HG03280 (cell line): ENCODE measurements at regions not wholly inside any gene's neighbourhood (a gene's known extent, or its start where the extent isn't known, plus 50 kb on each side); places are given as distances from the start of the nearest gene placed in this dataset.

ENCODE experiments used
- ATAC-seq: cut with Tn5 transposase; IDR thresholded peaks from one replicate; pipeline ENCODE4 v1.9.1; 2021; ENCODE audit warnings: mild to moderate bottlenecking, moderate library complexity; ENCODE audit not compliant: unreplicated experiment

- ATAC-seq, result no peak
Measured at GRCh38 chr7:131900785-131901287, 344.4 kb upstream of the PODXL start.

GRCh38 chr7:131899271-131900030 is 343.0 kb upstream of the PODXL start:
- ATAC-seq, result no peak

DNA sequence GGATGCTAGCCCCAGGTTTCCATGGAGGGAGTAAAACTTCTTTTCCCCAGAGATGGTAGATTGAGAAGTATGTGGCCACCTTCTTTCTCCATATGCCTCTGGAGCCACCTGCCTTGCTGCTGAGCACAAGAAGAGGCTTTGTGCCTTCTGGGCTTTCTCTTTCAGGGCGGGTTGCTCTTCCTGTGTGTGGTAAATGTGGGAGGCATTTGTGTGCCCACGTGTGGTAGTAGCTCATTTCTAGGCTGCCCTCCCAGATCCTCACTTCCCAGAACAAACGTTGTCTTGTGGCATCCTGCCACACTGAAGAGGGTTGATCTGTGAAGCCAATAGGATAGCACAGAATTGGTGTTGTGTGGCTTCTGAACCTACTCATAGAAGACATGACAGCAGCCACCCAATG is 342.0 kb upstream of the PODXL start:
- no peak for ATAC-seq

GRCh38 chr7:131897790-131898165 is 341.4 kb upstream of the PODXL start:
- ATAC-seq, result no peak

GRCh38 chr7:131897016-131897789 is 340.8 kb upstream of the PODXL start:
- ATAC-seq, result no peak

DNA sequence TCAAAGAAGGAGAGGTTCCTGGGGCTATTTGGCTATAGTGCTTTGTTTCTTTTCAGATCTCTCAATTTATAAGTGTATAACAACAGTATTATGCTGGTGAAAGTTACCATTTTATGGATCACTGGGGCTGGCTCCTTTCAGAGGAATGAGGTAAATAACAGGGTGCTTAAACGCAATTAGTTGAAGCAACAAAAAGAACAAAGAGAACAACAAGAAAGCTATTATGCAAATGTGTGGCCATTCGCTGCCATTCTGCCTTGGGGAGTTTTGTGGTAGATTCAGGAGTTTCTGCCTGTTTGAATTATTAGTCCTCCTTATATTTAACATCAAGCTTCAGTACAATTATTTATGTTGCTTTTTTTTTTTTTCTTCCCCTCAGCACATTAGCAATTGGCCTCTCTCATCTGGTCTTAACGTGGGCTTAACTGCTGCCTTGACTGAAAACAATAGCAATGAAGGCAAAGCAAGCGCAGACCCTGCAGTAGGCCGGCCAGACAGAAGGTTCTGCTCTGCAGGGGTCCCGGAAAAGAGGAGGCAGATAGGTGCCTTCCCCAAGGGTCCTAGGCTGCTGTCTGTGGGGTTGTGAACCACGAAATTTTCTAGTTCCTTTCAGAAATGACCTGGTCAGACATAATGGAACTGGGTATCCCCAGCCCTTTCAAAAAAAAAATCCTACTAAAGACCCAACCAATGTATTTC is 339.9 kb upstream of the PODXL start:
- no peak for ATAC-seq

DNA sequence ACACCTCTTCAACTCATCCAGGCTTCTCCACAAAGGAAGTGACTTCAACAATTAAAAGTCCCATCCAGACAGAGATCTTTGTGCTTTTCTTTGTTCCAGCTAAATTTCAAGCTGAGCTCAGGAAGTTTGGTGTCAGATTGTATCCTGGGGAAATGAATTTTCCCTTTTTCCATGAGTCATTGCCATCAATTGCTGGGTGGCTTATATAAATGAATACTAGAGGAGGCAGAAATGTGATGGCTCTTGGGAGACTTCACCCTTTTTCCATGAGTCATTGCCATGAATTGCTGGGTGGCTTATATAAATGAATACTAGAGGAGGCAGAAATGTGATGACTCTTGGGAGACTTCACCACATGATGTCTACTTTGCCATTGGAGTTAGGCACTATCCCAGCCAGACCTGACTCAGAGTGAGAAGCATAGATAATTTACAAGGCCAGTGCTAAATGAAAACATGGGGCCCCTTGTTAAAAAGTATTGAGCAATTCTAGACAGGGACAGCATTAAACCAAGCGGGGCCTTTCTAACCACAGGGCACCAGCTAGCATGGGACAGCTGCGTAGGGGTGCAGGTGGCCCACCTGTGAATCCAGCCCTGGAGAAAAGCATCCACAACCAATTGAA is 339.2 kb upstream of the PODXL start:
- no peak for ATAC-seq

- no peak for ATAC-seq
Measured at GRCh38 chr7:131893631-131894340, 337.4 kb upstream of the PODXL start.

DNA sequence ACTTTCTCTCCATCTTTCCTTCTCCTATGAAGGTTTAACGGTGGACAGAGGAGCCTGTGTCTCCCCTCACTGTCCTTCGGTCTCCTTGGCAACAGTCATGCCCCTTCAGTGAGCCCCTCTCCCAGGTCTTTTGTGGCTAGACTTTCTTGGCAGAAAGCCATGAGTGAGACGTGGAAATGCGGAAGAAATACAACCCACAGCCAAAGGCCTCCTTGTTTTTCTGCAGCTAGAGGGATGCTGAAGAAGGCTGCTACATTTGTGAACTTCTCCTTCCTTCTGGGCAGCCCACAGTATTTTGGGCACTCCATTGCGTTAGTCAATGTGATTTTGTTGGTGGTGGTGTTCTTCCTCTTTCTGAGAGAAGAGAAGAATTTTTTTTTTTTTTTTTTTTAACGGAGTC is 333.7 kb upstream of the PODXL start:
- ATAC-seq, result no peak

DNA sequence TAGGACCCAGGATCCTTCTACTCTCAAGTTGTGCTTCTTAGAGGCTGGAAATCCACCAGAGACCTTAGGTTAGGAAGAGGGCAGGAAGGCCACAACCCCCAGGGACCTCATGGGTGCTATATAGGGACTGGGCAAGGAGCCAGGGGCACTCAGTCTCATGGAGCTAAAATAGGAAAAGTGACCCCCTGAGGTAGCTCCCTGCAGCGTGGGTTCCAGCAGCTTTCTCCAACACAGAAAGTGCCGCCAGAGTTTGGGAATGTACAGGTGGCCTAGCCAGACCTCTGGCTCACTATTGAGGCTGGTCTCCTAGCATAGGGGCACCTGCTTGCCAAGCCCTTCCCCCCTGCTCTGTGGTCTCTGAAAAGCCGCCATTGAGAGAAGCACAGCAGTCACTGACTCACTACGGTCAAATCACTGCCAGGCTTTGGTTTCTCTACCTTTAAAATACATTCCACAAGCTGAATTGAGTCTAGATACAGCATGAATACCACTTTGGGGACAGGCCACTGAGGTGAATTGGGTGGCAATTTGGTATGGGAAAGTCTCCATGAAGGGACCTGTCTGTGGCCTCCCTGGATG is 333.2 kb upstream of the PODXL start:
- no peak for ATAC-seq

DNA sequence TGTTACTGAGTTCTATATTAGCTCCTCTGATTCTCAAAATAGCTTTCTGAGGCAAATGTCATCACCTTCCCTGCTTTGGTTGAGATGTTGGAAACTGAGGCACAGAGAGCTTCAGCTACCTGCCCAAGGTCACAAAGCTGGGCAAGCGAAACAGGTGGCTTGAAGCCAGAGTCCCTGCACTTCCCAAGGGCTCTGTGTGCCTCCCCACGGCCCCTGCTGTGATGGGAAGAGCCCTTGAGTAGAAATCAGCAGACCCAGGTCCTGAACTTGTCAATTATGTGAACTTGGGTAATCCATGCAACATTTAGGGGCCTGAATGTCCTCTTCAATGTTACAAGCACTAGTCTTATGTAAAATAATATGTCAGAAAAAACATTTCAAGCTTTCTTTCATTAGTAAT is 327.3 kb upstream of the PODXL start:
- no peak for ATAC-seq

- ATAC-seq, result no peak
Measured at GRCh38 chr7:131883196-131883595, 326.8 kb upstream of the PODXL start.

GRCh38 chr7:131882321-131882720 is 325.9 kb upstream of the PODXL start:
- ATAC-seq, result no peak

DNA sequence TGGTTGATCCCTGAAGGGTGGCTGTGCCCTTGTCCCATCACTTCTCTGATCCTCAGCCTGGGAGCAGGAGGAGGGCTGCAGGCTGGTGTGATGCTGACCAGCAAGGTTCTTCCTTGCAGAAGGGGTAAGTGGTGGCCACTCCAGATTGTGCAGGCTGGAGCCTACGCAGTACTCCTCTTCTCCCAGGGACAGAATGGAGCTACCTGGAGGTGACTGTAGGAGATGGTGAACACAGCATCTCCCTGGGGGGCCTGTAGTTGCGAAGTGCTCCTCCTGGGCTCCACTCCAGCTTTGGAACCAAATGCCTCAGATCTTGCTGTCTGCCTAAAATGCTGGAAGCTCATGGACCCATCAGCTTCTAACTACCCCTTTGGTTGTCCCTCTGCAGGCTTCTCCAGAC is 323.6 kb upstream of the PODXL start:
- no peak for ATAC-seq

DNA sequence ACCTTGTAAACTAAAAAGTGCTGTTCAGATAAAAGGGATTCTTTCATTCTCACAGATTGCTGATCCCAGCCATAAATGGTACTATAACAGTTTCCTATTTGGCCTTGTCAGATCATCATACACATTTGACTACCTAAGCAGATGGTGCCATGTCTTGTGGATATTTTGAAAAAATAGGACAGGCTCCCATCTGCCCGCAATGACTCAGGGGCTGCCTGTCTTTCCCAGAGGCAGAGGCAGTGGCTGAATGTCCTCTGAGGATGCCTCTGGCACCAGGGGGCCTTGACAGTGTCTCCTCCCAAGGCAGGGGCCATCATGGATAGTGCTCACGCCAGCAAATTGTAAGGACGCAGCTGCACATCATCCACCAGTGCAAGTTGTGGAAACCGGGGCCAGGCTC is 323.0 kb upstream of the PODXL start:
- ATAC-seq, result no peak

GRCh38 chr7:131878777-131879176 is 322.3 kb upstream of the PODXL start:
- no peak for ATAC-seq

- no peak for ATAC-seq
Measured at GRCh38 chr7:131873581-131873980, 317.2 kb upstream of the PODXL start.

DNA sequence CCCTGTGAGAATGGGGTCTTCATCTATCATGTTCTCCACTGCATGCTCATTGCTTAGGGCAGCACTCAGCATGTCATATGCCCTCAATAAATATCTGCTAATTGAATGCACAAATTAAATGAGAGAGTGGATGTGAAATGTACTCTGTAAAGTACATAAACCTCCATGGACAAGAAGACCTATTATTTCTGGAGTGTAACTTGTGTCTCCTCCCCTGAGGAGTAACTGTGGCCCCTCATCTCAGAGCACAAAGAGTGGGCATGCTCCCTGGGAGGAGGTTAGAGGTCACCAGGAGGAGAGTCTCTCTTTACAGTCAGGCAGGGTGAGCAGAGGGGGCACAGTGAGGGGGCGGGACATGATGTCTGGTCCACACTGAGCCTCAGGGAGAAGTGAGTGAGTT is 313.6 kb upstream of the PODXL start:
- no peak for ATAC-seq

- no peak for ATAC-seq
Measured at GRCh38 chr7:131869169-131869844, 312.9 kb upstream of the PODXL start.

GRCh38 chr7:131867461-131867860 is 311.0 kb upstream of the PODXL start:
- no peak for ATAC-seq
